ENCODE measurements at regions not wholly inside any gene's neighbourhood (a gene's known extent, or its start where the extent isn't known, plus 50 kb on each side); places are given as distances from the start of the nearest gene placed in this dataset.
A peak's percentile ranks its signal among the peaks of the same experiment; 100 is the strongest.

DNA sequence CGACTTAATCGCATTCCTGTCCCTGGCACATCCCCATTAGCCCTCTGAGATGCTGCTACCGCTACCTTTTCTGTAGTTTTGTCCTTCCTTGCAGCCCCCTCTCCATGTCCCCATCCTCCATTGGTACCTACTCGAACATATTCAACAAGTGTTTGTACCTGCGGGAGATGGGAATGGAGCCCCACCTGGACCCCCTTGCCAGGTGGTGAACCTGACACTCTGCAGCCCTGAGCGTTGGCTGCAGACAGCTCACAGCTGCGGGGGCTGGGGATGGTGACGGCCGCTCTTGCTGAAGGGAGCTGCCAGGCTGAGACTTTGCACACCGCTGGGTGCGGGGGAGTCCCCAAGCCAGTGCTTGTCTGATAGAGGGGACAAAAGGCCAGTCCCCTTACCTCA lies 96.3 kb upstream of the DAP start:
- Histone ChIP-seq H3K4me1 (no peaks in the 10 kb centered on the region), H3K9me3 (no peaks in the 10 kb centered on the region), H3K27ac (no peak overlapping the region), H3K4me3 (no peak overlapping the region), H3K36me3 (no peaks in the 10 kb centered on the region), H3K27me3 (no peaks in the 10 kb centered on the region)
- no peak for DNase-seq (ENCODE audit: extremely low spot score in 2 of 2)
- intact Hi-C loops (cut with DNase I), result no loop called here
- TF ChIP-seq POLR2AphosphoS5 (IDR thresholded peaks at IDR 0.05; ENCODE audit: insufficient read depth in 1 of 2, low read depth in 1 of 2) (no peak), POLR2A (IDR thresholded peaks at IDR 0.05) (no peak)
- TF ChIP-seq, protein P1, sequence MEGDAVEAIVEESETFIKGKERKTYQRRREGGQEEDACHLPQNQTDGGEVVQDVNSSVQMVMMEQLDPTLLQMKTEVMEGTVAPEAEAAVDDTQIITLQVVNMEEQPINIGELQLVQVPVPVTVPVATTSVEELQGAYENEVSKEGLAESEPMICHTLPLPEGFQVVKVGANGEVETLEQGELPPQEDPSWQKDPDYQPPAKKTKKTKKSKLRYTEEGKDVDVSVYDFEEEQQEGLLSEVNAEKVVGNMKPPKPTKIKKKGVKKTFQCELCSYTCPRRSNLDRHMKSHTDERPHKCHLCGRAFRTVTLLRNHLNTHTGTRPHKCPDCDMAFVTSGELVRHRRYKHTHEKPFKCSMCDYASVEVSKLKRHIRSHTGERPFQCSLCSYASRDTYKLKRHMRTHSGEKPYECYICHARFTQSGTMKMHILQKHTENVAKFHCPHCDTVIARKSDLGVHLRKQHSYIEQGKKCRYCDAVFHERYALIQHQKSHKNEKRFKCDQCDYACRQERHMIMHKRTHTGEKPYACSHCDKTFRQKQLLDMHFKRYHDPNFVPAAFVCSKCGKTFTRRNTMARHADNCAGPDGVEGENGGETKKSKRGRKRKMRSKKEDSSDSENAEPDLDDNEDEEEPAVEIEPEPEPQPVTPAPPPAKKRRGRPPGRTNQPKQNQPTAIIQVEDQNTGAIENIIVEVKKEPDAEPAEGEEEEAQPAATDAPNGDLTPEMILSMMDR (IDR thresholded peaks at IDR 0.05), result peak in 1 of 3 experiments; percentile 1

DNA sequence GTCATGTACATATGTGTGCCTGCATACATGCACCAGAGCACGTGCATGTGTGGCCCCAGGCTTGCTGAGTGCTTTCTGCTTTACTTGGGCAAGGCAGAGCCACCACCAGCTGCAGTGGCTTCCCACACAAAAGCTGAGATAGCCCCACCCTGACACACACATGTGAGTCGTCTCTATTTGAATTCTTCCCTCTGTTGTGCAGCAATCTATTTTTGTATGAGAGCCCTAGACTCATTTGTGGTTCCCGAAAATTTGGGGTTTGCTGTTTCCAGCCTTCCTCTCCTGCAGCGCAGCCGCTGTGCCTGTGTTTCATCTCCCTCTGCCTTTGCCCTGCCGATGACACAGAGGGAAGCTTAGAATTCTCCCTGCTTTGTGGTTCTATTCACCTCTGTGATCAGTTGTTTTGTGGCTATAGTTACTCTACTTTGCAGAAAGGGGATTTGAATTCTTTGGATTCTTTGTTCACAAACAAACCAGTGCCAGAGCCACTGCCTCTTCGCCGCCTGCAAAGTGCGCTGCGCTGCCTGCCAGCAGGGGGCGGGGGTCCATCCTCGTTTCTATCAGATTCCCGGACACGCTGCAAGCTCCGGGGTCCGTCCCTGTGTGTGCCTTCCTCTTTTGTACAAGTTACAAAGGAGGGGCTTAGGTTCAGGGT lies 95.8 kb upstream of the DAP start:
- Histone ChIP-seq H3K4me1 (no peaks in the 10 kb centered on the region), H3K27ac (no peak overlapping the region), H3K4me3 (no peak overlapping the region), H3K27me3 (no peaks in the 10 kb centered on the region), H3K9me3 (no peaks in the 10 kb centered on the region), H3K36me3 (no peaks in the 10 kb centered on the region)
- TF ChIP-seq POLR2AphosphoS5 (IDR thresholded peaks at IDR 0.05; ENCODE audit: insufficient read depth in 1 of 2, low read depth in 1 of 2) (no peak), POLR2A (IDR thresholded peaks at IDR 0.05) (no peak)
- TF ChIP-seq, protein P1 (IDR thresholded peaks at IDR 0.05), result peak in 2 of 3 experiments; percentile 40 to 46
- no peak for DNase-seq (ENCODE audit: extremely low spot score in 2 of 2)
- intact Hi-C loops (cut with DNase I), result no loop called here

- TF ChIP-seq POLR2A (IDR thresholded peaks at IDR 0.05) (no peak), POLR2AphosphoS5 (IDR thresholded peaks at IDR 0.05; ENCODE audit: insufficient read depth in 1 of 2, low read depth in 1 of 2) (no peak)
- TF ChIP-seq, protein P1 (IDR thresholded peaks at IDR 0.05), result no peak
- H3K27me3 ChIP-seq, result no peaks in the 10 kb centered on the region
- no peaks in the 10 kb centered on the region for H3K36me3 ChIP-seq
- H3K4me1 ChIP-seq, result no peaks in the 10 kb centered on the region
- no peak overlapping the region for H3K4me3 ChIP-seq
- H3K27ac ChIP-seq, result no peak overlapping the region
- no peaks in the 10 kb centered on the region for H3K9me3 ChIP-seq
- no peak for DNase-seq (ENCODE audit: extremely low spot score in 2 of 2)
- intact Hi-C loops (cut with DNase I), result no loop called here
Measured at GRCh38 chr5:10856071-10856470, 95.0 kb upstream of the DAP start.

DNA sequence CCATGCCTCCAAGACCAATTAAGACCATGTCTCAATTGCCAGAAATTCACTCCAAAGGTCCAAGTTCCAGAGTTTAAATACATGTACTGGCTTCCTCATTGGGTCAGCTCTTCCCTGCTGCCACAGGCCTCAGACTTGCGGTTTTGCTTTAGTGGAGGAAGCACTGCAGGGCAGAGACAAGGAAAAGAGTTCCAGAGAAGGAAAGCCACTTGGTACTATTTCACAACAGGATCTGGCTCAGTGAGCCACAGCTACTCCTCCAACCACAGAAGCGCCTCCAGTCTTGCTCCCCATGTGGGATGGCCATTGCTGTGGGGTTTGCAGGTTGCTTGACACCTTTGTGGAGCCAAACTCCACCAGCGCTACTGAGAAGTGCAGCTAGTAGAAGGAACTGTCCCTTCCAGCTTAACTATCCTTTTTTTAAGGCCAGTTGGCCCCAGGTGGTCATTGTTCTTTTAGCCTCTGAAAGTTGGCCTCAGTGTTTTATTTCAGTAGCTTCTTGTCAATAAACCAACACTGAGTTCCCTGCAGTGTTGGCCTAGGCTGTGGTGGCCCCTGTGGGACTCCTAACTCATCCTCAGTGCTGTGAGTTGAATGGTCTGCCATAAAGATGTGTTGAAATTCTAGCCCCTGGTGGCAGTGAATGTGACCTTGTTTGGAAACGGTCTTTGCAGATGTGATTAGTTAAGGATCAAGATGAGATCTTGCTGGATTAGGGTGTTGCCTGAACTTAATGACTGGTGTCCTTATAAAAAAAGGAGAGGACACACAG lies 93.7 kb upstream of the DAP start:
- intact Hi-C loops (cut with DNase I), result no loop called here
- no peaks in the 10 kb centered on the region for H3K4me1 ChIP-seq
- H3K4me3 ChIP-seq, result no peak overlapping the region
- H3K9me3 ChIP-seq, result no peaks in the 10 kb centered on the region
- no peaks in the 10 kb centered on the region for H3K36me3 ChIP-seq
- no peaks in the 10 kb centered on the region for H3K27me3 ChIP-seq
- no peak for DNase-seq (ENCODE audit: extremely low spot score in 2 of 2)
- no peak overlapping the region for H3K27ac ChIP-seq
- TF ChIP-seq POLR2AphosphoS5 (IDR thresholded peaks at IDR 0.05; ENCODE audit: insufficient read depth in 1 of 2, low read depth in 1 of 2) (no peak), POLR2A (IDR thresholded peaks at IDR 0.05) (no peak)
- TF ChIP-seq, protein P1 (IDR thresholded peaks at IDR 0.05), result no peak

- Histone ChIP-seq H3K9me3 (no peaks in the 10 kb centered on the region), H3K27ac (no peak overlapping the region), H3K4me3 (no peak overlapping the region), H3K36me3 (no peaks in the 10 kb centered on the region), H3K4me1 (no peaks in the 10 kb centered on the region), H3K27me3 (no peaks in the 10 kb centered on the region)
- intact Hi-C loops (cut with DNase I), result no loop called here
- no peak for DNase-seq (ENCODE audit: extremely low spot score in 2 of 2)
- TF ChIP-seq POLR2A (IDR thresholded peaks at IDR 0.05) (no peak), POLR2AphosphoS5 (IDR thresholded peaks at IDR 0.05; ENCODE audit: insufficient read depth in 1 of 2, low read depth in 1 of 2) (no peak)
- TF ChIP-seq, protein P1 (IDR thresholded peaks at IDR 0.05), result no peak
Measured at GRCh38 chr5:10853154-10853553, 92.1 kb upstream of the DAP start.
